LNCAP (cell line): ENCODE measurements at regions not wholly inside any gene's neighbourhood (a gene's known extent, or its start where the extent isn't known, plus 50 kb on each side); places are given as distances from the start of the nearest gene placed in this dataset.

ENCODE experiments used
- CTCF ChIP-seq: fragments of 450-650 bp; IDR thresholded peaks from 2 replicates; pipeline ENCODE4 v1.5.1; 2017; ENCODE audit warnings: mild to moderate bottlenecking

DNA sequence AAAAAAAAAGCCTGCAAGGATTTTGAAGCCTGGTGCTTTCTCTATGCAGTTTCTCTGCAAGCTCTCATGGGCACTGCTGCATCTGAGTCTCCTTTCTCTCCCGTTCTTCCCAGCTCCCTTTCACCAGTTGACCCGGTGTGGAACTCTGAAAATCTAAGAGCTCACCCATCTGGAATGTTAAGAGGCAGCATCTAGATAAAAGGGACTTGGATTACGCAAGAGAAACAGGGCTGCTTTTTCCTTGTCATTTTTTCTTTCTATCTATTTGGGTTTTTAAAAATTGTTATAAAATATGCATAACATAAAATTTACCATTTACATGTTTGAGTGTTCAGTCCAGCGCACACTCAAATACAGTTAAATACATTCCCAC, 95.2 kb upstream of the RPS6KA3 start:
- TF ChIP-seq CTCF = no peak

GRCh38 chrX:20361081-20361889, 94.6 kb upstream of the RPS6KA3 start:
- no peak for TF ChIP-seq CTCF

DNA sequence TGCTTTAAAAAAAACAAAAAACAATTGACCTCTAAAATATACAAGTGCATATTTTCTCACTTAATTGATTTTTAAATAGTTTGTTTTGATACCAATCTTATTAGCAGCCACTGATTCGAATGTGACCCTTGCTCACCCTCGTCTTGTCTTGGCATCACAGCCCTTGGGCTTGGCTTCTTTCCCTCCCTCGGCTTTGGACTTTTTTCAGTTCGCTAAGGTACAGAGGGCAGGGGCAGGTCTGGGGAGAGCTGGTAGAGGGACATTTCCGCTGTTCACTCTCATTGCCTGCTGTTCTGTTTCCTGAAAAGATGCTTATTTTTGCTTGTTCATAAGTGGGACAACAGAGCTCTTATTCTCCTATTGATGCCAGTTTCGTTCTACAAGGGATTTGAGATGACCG, 88.5 kb upstream of the RPS6KA3 start:
- no peak for TF ChIP-seq CTCF

GRCh38 chrX:20354505-20354904, 87.8 kb upstream of the RPS6KA3 start:
- TF ChIP-seq CTCF = no peak

- TF ChIP-seq CTCF = no peak
Observed at GRCh38 chrX:20352935-20353336, 86.2 kb upstream of the RPS6KA3 start.

- no peak for TF ChIP-seq CTCF
Observed at GRCh38 chrX:20352504-20352903, 85.8 kb upstream of the RPS6KA3 start.

GRCh38 chrX:20350596-20350995, 83.9 kb upstream of the RPS6KA3 start:
- TF ChIP-seq CTCF = no peak

- no peak for TF ChIP-seq CTCF
Observed at GRCh38 chrX:20348139-20348538, 81.4 kb upstream of the RPS6KA3 start.
